Activated T-helper 1 cell treated with Interleukin-2 at 50 U/mL for 16 hours (primary cell): ENCODE measurements at regions not wholly inside any gene's neighbourhood (a gene's known extent, or its start where the extent isn't known, plus 50 kb on each side); places are given as distances from the start of the nearest gene placed in this dataset.

Source experiments
- DNase-seq: peaks from one replicate; pipeline ENCODE4 v3.0.0-alpha.2; 2020; ENCODE audit warnings: low read depth

- no peak for DNase-seq
Observed at GRCh38 chr5:116686438-116686837, 111.8 kb upstream of the SEMA6A start.

GRCh38 chr5:116685931-116686330, 111.3 kb upstream of the SEMA6A start:
- DNase-seq, result no peak

GRCh38 chr5:116685069-116685468, 110.4 kb upstream of the SEMA6A start:
- DNase-seq, result no peak

- no peak for DNase-seq
Observed at GRCh38 chr5:116681334-116682013, 106.9 kb upstream of the SEMA6A start.

GRCh38 chr5:116675626-116675910, 100.9 kb upstream of the SEMA6A start:
- DNase-seq, result no peak

GRCh38 chr5:116674881-116675625, 100.4 kb upstream of the SEMA6A start:
- DNase-seq, result no peak

GRCh38 chr5:116673453-116673852, 98.8 kb upstream of the SEMA6A start:
- no peak for DNase-seq

GRCh38 chr5:116672203-116672602, 97.6 kb upstream of the SEMA6A start:
- DNase-seq, result no peak

- no peak for DNase-seq
Observed at GRCh38 chr5:116671211-116671736, 96.7 kb upstream of the SEMA6A start.

- DNase-seq, result no peak
Observed at GRCh38 chr5:116669261-116670031, 94.8 kb upstream of the SEMA6A start.

GRCh38 chr5:116668390-116668789, 93.8 kb upstream of the SEMA6A start:
- no peak for DNase-seq

- no peak for DNase-seq
Observed at GRCh38 chr5:116666901-116667300, 92.3 kb upstream of the SEMA6A start.

GRCh38 chr5:116664988-116665387, 90.4 kb upstream of the SEMA6A start:
- DNase-seq, result no peak

GRCh38 chr5:116663081-116663480, 88.5 kb upstream of the SEMA6A start:
- DNase-seq, result no peak

GRCh38 chr5:116661419-116661818, 86.8 kb upstream of the SEMA6A start:
- DNase-seq, result no peak

- no peak for DNase-seq
Observed at GRCh38 chr5:116660929-116661328, 86.3 kb upstream of the SEMA6A start.

- no peak for DNase-seq
Observed at GRCh38 chr5:116658830-116659229, 84.2 kb upstream of the SEMA6A start.

- no peak for DNase-seq
Observed at GRCh38 chr5:116658141-116658540, 83.5 kb upstream of the SEMA6A start.

GRCh38 chr5:116655431-116655830, 80.8 kb upstream of the SEMA6A start:
- DNase-seq, result no peak

- DNase-seq, result no peak
Observed at GRCh38 chr5:116654925-116655324, 80.3 kb upstream of the SEMA6A start.

GRCh38 chr5:116652903-116653302, 78.3 kb upstream of the SEMA6A start:
- no peak for DNase-seq

GRCh38 chr5:116652196-116652729, 77.6 kb upstream of the SEMA6A start:
- DNase-seq, result no peak

GRCh38 chr5:116651653-116652052, 77.0 kb upstream of the SEMA6A start:
- DNase-seq, result no peak
